ENCODE measurements at regions not wholly inside any gene's neighbourhood (a gene's known extent, or its start where the extent isn't known, plus 50 kb on each side); places are given as distances from the start of the nearest gene placed in this dataset.

DNA sequence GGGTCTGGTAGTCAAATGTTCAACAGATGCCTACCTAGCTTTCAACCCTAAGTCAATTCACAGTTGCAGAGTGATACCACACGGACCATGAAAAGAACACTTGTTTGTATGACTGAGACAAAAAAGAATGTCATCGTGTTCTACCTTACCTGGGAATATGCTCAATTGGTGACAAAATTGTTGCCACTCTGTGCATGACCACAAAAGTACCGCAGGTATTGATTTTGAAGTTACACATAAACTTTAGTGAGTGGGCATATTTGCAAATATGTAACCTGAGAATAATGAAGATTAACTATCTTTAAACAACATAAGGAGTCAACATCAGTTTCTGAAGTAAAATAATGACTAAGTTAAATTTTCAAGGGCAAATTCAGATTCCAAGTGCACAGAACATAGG is 53.4 kb upstream of the SNRPN start:
- H3T11ph ChIP-seq (ENCODE audit: low read length), result no peak overlapping the region
- H2BK20ac ChIP-seq (ENCODE audit: low read depth, low read length, poor library complexity, severe bottlenecking), result no peak overlapping the region
- no peaks in the 10 kb centered on the region for H3K79me2 ChIP-seq (ENCODE audit: insufficient read depth, low read length)
- TF ChIP-seq, protein P1, sequence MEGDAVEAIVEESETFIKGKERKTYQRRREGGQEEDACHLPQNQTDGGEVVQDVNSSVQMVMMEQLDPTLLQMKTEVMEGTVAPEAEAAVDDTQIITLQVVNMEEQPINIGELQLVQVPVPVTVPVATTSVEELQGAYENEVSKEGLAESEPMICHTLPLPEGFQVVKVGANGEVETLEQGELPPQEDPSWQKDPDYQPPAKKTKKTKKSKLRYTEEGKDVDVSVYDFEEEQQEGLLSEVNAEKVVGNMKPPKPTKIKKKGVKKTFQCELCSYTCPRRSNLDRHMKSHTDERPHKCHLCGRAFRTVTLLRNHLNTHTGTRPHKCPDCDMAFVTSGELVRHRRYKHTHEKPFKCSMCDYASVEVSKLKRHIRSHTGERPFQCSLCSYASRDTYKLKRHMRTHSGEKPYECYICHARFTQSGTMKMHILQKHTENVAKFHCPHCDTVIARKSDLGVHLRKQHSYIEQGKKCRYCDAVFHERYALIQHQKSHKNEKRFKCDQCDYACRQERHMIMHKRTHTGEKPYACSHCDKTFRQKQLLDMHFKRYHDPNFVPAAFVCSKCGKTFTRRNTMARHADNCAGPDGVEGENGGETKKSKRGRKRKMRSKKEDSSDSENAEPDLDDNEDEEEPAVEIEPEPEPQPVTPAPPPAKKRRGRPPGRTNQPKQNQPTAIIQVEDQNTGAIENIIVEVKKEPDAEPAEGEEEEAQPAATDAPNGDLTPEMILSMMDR (conservative IDR thresholded peaks at IDR 0.05), result no peak
- H3K4me2 ChIP-seq (ENCODE audit: insufficient read depth, insufficient read length, low read length), result no peak overlapping the region
- Mint-ChIP-seq H3K4me3 (no peak overlapping the region), H3K27ac (no peak overlapping the region), H3K4me1 (peaks cover 31 to 38% of the 10 kb centered on the region in 2 experiments), H3K27me3 (ENCODE audit: low read depth) (no peaks in the 10 kb centered on the region; the same call in 1 of the 2 replicates), H3K36me3 (ENCODE audit: insufficient read depth in 1 of 3, low read depth in 3 of 3) (peaks cover 8 to 24% (median 8%) of the 10 kb centered on the region in 3 experiments; a peak in 6 of 7 replicates), H3K9me3 (peaks cover 72 to 81% of the 10 kb centered on the region in 2 experiments)
- no peak overlapping the region for H3K56ac ChIP-seq (ENCODE audit: insufficient read length, low read depth, low read length)
- H3K9ac ChIP-seq (ENCODE audit: extremely low read depth, insufficient read length, low read length), result no peak overlapping the region
- no CpG with 5 or more reads among the region's 3 CpGs for WGBS (ENCODE audit: extremely low coverage, insufficient read length, low lambda C conversion rate)
- H3K18ac ChIP-seq (ENCODE audit: insufficient read length, low read depth, low read length), result no peak overlapping the region
- H3K4me1 ChIP-seq (ENCODE audit: insufficient read depth, low read length), result peaks cover 3% of the 10 kb centered on the region
- no peaks in the 10 kb centered on the region for H3K79me1 ChIP-seq (ENCODE audit: insufficient read depth, low read depth, low read length, poor library complexity, severe bottlenecking)
- H3K23ac ChIP-seq (ENCODE audit: insufficient read length, low read depth, low read length), result no peak overlapping the region
- H2BK5ac ChIP-seq (ENCODE audit: insufficient read length, low read length), result no peak overlapping the region
- no peak overlapping the region for H4K8ac ChIP-seq (replicated peaks; ENCODE audit: insufficient read length, low read depth, low read length)
- no peak overlapping the region for H3K27ac ChIP-seq (ENCODE audit: insufficient read length, low read depth, low read length)
- H4K5ac ChIP-seq (ENCODE audit: insufficient read length, low read depth, low read length), result no peak overlapping the region
- no peak overlapping the region for H2BK120ac ChIP-seq (ENCODE audit: low read depth, low read length, poor library complexity, severe bottlenecking)
- H3K4ac ChIP-seq (ENCODE audit: low read depth, low read length), result no peak overlapping the region
- H4K20me1 ChIP-seq (ENCODE audit: control insufficient read depth, insufficient read depth, insufficient read length), result no peaks in the 10 kb centered on the region
- no peak overlapping the region for H2BK12ac ChIP-seq (ENCODE audit: insufficient read length, low read depth, low read length)
- no peak for DNase-seq
- H4K91ac ChIP-seq (ENCODE audit: insufficient read length, low read depth, low read length), result no peak overlapping the region
- no peaks in the 10 kb centered on the region for H3K27me3 ChIP-seq (ENCODE audit: insufficient read depth, low read length)
- no peak overlapping the region for H3K14ac ChIP-seq (ENCODE audit: insufficient read depth, low read length)
- no peaks in the 10 kb centered on the region for H3K23me2 ChIP-seq (ENCODE audit: insufficient read length, low read depth, low read length, poor library complexity, severe bottlenecking)
- H3K9me3 ChIP-seq (ENCODE audit: control insufficient read depth, low read depth, low read length), result peaks cover 35% of the 10 kb centered on the region
- H2AFZ ChIP-seq (ENCODE audit: low read length), result no peak overlapping the region
- H2AK5ac ChIP-seq (ENCODE audit: insufficient read length, low read length), result no peak overlapping the region
- no peak overlapping the region for H2BK15ac ChIP-seq (ENCODE audit: low read depth, low read length)

Data from H9 (cell line).